ENCODE measurements at regions not wholly inside any gene's neighbourhood (a gene's known extent, or its start where the extent isn't known, plus 50 kb on each side); places are given as distances from the start of the nearest gene placed in this dataset.

DNA sequence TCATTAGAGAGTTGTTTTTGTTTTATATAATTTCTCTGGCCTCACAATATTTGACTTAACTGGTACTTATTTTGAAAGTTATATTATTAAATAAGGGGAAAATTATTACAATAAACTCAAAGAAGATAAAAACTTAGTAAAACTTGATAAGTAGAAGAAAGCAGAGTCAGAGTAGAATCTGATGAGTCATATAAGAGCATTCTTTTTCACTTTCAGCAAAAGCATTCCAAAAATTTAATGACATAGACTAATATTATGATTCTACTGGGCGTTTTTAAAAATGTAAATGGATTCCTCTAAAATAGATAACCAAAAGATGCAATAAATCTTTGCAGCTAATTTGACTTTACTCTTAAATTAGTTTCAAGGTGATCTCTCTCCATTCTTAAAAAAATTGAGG lies 366.3 kb upstream of the IMPG1 start:
- no peak for TF ChIP-seq SIN3A (IDR thresholded peaks at IDR 0.05; ENCODE audit: borderline replicate concordance, insufficient read depth, low read length)
- no peak for TF ChIP-seq TAF1 (IDR thresholded peaks at IDR 0.05; ENCODE audit: borderline replicate concordance, insufficient read depth, low read length)
- no peak for TF ChIP-seq POLR2AphosphoS5 (IDR thresholded peaks at IDR 0.05; ENCODE audit: low read depth, low read length)
- TF ChIP-seq, protein P1, sequence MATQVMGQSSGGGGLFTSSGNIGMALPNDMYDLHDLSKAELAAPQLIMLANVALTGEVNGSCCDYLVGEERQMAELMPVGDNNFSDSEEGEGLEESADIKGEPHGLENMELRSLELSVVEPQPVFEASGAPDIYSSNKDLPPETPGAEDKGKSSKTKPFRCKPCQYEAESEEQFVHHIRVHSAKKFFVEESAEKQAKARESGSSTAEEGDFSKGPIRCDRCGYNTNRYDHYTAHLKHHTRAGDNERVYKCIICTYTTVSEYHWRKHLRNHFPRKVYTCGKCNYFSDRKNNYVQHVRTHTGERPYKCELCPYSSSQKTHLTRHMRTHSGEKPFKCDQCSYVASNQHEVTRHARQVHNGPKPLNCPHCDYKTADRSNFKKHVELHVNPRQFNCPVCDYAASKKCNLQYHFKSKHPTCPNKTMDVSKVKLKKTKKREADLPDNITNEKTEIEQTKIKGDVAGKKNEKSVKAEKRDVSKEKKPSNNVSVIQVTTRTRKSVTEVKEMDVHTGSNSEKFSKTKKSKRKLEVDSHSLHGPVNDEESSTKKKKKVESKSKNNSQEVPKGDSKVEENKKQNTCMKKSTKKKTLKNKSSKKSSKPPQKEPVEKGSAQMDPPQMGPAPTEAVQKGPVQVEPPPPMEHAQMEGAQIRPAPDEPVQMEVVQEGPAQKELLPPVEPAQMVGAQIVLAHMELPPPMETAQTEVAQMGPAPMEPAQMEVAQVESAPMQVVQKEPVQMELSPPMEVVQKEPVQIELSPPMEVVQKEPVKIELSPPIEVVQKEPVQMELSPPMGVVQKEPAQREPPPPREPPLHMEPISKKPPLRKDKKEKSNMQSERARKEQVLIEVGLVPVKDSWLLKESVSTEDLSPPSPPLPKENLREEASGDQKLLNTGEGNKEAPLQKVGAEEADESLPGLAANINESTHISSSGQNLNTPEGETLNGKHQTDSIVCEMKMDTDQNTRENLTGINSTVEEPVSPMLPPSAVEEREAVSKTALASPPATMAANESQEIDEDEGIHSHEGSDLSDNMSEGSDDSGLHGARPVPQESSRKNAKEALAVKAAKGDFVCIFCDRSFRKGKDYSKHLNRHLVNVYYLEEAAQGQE (IDR thresholded peaks at IDR 0.05; ENCODE audit: insufficient read depth in 1 of 2, low read depth in 2 of 2, low read length in 2 of 2) = no peak
- no peak for TF ChIP-seq FOXP2 (optimal IDR thresholded peaks at IDR 0.05; ENCODE audit: borderline replicate concordance, extremely low read depth, extremely low read length, insufficient read depth)

DNA sequence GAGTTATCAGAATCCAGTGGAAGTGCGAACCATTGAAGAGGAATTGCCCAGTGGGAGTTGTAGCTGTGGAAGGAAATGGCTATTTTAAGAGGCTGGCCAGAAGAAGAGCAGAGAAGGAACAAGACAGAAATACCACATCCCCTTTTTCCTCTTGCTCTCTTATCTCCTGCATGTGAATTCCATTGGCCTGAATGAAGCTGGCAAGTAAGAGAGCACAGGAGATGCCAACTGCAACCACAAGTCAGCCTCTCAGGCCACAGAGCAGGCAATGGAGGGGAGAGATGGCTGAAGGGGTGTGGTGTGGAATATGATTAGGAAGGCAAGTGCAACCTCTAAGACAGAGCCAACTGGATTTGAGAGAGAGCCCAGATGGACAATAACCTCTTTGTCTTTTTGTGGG lies 362.7 kb upstream of the IMPG1 start:
- TF ChIP-seq TAF1 (IDR thresholded peaks at IDR 0.05; ENCODE audit: borderline replicate concordance, insufficient read depth, low read length) (no peak), POLR2AphosphoS5 (IDR thresholded peaks at IDR 0.05; ENCODE audit: low read depth, low read length) (no peak), SIN3A (IDR thresholded peaks at IDR 0.05; ENCODE audit: borderline replicate concordance, insufficient read depth, low read length) (no peak), FOXP2 (optimal IDR thresholded peaks at IDR 0.05; ENCODE audit: borderline replicate concordance, extremely low read depth, extremely low read length, insufficient read depth) (no peak)
- TF ChIP-seq, protein P1 (IDR thresholded peaks at IDR 0.05; ENCODE audit: insufficient read depth in 1 of 2, low read depth in 2 of 2, low read length in 2 of 2) = no peak

DNA sequence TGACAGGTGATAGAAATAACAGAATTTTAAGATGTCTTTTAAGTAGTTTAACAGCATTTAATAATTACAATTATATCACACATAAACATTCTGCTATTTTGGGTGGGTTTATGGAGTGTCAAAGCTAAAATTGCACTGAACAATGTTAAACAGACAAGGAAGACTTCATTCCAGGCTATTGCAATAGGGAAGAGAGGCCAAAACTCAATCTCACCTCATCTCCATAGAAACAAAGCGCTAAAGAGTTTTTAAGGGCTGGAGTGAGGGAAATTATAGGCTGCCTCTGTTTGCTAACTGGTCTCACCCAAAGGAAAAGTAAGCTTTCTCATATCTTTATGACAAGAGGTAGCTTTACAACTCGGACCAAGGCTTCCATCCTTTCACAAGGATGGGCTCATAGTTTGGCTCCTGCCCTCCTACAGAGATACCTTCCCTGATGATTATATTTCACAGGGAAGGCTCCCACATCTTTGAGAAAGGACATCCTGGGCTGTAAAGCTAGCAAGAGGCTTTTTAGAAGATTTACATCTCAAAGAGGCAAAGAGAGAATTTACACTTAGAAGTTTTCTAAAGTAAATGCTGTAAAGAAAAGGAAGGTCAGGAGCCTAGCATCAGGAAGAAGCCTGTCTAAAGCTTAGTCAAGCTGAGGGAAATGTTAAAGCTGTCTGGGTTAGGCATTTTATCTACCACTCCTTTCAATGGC lies 350.2 kb upstream of the IMPG1 start:
- TF ChIP-seq FOXP2 (optimal IDR thresholded peaks at IDR 0.05; ENCODE audit: borderline replicate concordance, extremely low read depth, extremely low read length, insufficient read depth) = no peak
- TF ChIP-seq POLR2AphosphoS5 (IDR thresholded peaks at IDR 0.05; ENCODE audit: low read depth, low read length) = no peak

DNA sequence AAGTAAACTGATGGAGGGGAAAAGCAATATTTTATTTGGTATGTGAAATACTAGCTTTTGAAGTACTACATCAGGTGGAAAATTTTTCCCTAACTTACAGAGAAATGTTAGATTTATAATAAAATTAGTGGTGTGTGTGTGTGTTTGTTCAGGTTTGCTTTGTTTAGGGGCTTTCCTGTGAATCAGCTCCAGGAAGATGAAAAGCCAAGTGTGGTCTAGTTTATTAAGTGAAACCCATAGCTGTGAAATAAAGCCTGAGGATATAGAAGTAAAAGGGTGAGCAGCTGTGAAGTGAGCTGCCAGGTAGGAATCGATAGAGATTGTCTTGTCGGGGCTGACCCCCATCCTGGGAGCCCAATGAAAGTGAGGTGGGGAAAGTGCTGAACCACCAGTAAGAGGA lies 347.6 kb upstream of the IMPG1 start:
- TF ChIP-seq, protein P1 (IDR thresholded peaks at IDR 0.05; ENCODE audit: insufficient read depth in 1 of 2, low read depth in 2 of 2, low read length in 2 of 2) = no peak
- TF ChIP-seq FOXP2 (optimal IDR thresholded peaks at IDR 0.05; ENCODE audit: borderline replicate concordance, extremely low read depth, extremely low read length, insufficient read depth) = no peak
- no peak for TF ChIP-seq SIN3A (IDR thresholded peaks at IDR 0.05; ENCODE audit: borderline replicate concordance, insufficient read depth, low read length)
- TF ChIP-seq POLR2AphosphoS5 (IDR thresholded peaks at IDR 0.05; ENCODE audit: low read depth, low read length) = no peak
- no peak for TF ChIP-seq TAF1 (IDR thresholded peaks at IDR 0.05; ENCODE audit: borderline replicate concordance, insufficient read depth, low read length)

DNA sequence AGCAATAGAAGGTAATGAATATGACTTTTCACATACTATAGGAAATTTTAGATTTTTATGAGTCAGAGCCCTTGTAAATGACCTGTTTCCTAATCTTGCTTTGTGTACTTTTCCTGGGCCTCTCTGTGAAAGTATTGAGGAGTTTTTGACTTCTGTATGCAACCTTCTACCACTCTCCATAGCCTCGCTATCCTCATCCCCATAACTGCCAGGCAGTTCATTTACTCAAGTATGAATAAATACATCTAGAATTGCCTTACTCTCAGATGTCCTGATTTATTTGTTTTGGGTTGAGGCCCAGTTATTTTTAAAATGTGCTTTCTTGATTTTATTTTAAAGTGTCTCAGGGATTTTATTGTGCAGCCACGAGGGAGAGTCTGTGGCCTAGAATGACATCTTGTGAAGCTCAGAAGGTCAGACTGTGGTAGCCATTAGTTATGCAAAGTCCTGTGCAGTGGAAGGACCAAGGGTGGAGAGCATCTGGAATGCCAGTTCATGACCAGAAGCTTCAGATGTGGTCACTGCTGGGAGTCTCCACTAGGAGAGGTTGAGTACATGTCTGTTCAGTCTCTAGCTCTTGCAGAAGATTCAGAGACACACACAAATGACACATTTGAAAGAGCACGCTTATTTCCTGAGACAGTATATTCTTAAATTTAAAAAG lies 346.2 kb upstream of the IMPG1 start:
- TF ChIP-seq TAF1 (IDR thresholded peaks at IDR 0.05; ENCODE audit: borderline replicate concordance, insufficient read depth, low read length) (no peak), SIN3A (IDR thresholded peaks at IDR 0.05; ENCODE audit: borderline replicate concordance, insufficient read depth, low read length) (no peak), FOXP2 (optimal IDR thresholded peaks at IDR 0.05; ENCODE audit: borderline replicate concordance, extremely low read depth, extremely low read length, insufficient read depth) (no peak), POLR2AphosphoS5 (IDR thresholded peaks at IDR 0.05; ENCODE audit: low read depth, low read length) (no peak)
- TF ChIP-seq, protein P1 (IDR thresholded peaks at IDR 0.05; ENCODE audit: insufficient read depth in 1 of 2, low read depth in 2 of 2, low read length in 2 of 2) = no peak

All from PFSK-1 (cell line).